Mesenchymal stem cell (in vitro differentiated cells and primary cell): ENCODE measurements at regions not wholly inside any gene's neighbourhood (a gene's known extent, or its start where the extent isn't known, plus 50 kb on each side); places are given as distances from the start of the nearest gene placed in this dataset.

Source experiments
- DNase-seq: peaks from one replicate; pipeline ENCODE4 v3.0.0-alpha.2; 2013
- H2AFZ ChIP-seq: one replicate; pipeline ENCODE4 v1.6.1; 2013; ENCODE audit warnings: low read depth, mild to moderate bottlenecking, control low read depth, inconsistent platforms, low read length, moderate library complexity
- H2AK5ac ChIP-seq: 2 replicates; pipeline ENCODE4 v1.6.1; 2013; ENCODE audit warnings: low read length, moderate library complexity, mild to moderate bottlenecking, inconsistent platforms; ENCODE audit not compliant: severe bottlenecking
- H2BK120ac ChIP-seq: one replicate; pipeline ENCODE4 v1.6.1; 2013; ENCODE audit warnings: low read depth, mild to moderate bottlenecking, inconsistent platforms, low read length, moderate library complexity
- H2BK12ac ChIP-seq, 2 experiments: one replicate each; pipeline ENCODE4 v1.6.1; 2013; ENCODE audit warnings: inconsistent platforms in 2 of 2, low read length in 2 of 2, mild to moderate bottlenecking in 2 of 2, moderate library complexity in 2 of 2, control low read depth in 1 of 2
- H2BK15ac ChIP-seq: one replicate; pipeline ENCODE4 v1.6.1; 2013; ENCODE audit warnings: mild to moderate bottlenecking, low read depth, inconsistent platforms; ENCODE audit not compliant: poor library complexity, severe bottlenecking
- H2BK5ac ChIP-seq: 2 replicates; pipeline ENCODE4 v1.6.1; 2013; ENCODE audit warnings: low read depth, mild to moderate bottlenecking, low read length, control low read depth, inconsistent platforms; ENCODE audit not compliant: poor library complexity, severe bottlenecking
- H3K14ac ChIP-seq, 2 experiments: one replicate each; pipeline ENCODE4 v1.6.1; 2013; ENCODE audit warnings: inconsistent platforms in 2 of 2, low read length in 2 of 2, control low read depth in 1 of 2, mild to moderate bottlenecking in 1 of 2, moderate library complexity in 1 of 2
- H3K18ac ChIP-seq, 2 experiments: one replicate each; pipeline ENCODE4 v1.6.1; 2013; ENCODE audit warnings: inconsistent platforms in 2 of 2, low read length in 2 of 2, control low read depth in 1 of 2, low read depth in 1 of 2, mild to moderate bottlenecking in 1 of 2
- H3K23ac ChIP-seq, 2 experiments: one replicate each; pipeline ENCODE4 v1.6.1; 2013; ENCODE audit warnings: inconsistent platforms in 2 of 2, low read length in 2 of 2, mild to moderate bottlenecking in 2 of 2, moderate library complexity in 2 of 2, control low read depth in 1 of 2
- H3K27ac ChIP-seq: 2 replicates; pipeline ENCODE4 v1.5.1; 2013; ENCODE audit warnings: mild to moderate bottlenecking, moderate library complexity, low read length, control low read depth, inconsistent platforms; ENCODE audit not compliant: poor library complexity, severe bottlenecking
- H3K27me3 ChIP-seq, 2 experiments: 2 replicates each; pipeline versions ENCODE4 v1.6.1 to v1.7.0; 2013; ENCODE audit warnings: low read length in 2 of 2, mild to moderate bottlenecking in 2 of 2, moderate library complexity in 2 of 2, control low read depth in 1 of 2, inconsistent platforms in 1 of 2; ENCODE audit not compliant: control insufficient read depth in 1 of 2, insufficient read depth in 1 of 2
- H3K36me3 ChIP-seq, 2 experiments: 2 replicates each; pipeline versions ENCODE4 v1.6.1 to v1.7.0; 2013; ENCODE audit warnings: low read length in 2 of 2, control low read depth in 1 of 2, inconsistent platforms in 1 of 2, low read depth in 1 of 2, mild to moderate bottlenecking in 1 of 2; ENCODE audit not compliant: insufficient read depth in 2 of 2, control insufficient read depth in 1 of 2
- H3K4ac ChIP-seq, 2 experiments: one replicate each; pipeline ENCODE4 v1.6.1; 2013; ENCODE audit warnings: inconsistent platforms in 2 of 2, low read length in 2 of 2, mild to moderate bottlenecking in 2 of 2, moderate library complexity in 2 of 2, control low read depth in 1 of 2, low read depth in 1 of 2
- H3K4me1 ChIP-seq: 2 replicates; pipeline ENCODE4 v1.6.1; 2013; ENCODE audit warnings: low read depth, low read length, control low read depth; ENCODE audit not compliant: control insufficient read depth, insufficient read depth
- H3K4me2 ChIP-seq: 2 replicates; pipeline ENCODE4 v1.6.1; 2013; ENCODE audit warnings: low read length, mild to moderate bottlenecking, inconsistent platforms; ENCODE audit not compliant: poor library complexity, severe bottlenecking
- H3K4me3 ChIP-seq, 2 experiments: 2 replicates each; pipeline versions ENCODE4 v1.5.1 to v1.7.0; 2013; ENCODE audit warnings: low read length in 2 of 2, mild to moderate bottlenecking in 2 of 2, control low read depth in 1 of 2, low read depth in 1 of 2; ENCODE audit not compliant: insufficient read depth in 1 of 2
- H3K79me1 ChIP-seq: replicated peaks from 2 replicates; pipeline ENCODE4 v1.6.1; 2013; ENCODE audit warnings: mild to moderate bottlenecking, control low read depth, low read length, inconsistent platforms; ENCODE audit not compliant: poor library complexity, severe bottlenecking
- H3K9ac ChIP-seq: 2 replicates; pipeline ENCODE4 v1.7.0; 2013; ENCODE audit warnings: mild to moderate bottlenecking, low read length, moderate library complexity
- H3K9me3 ChIP-seq: 2 replicates; pipeline ENCODE4 v1.7.0; 2013; ENCODE audit warnings: mild to moderate bottlenecking, low read length; ENCODE audit not compliant: control insufficient read depth
- H4K8ac ChIP-seq: one replicate; pipeline ENCODE4 v1.6.1; 2013; ENCODE audit warnings: inconsistent platforms, mild to moderate bottlenecking, low read length, moderate library complexity
- H4K91ac ChIP-seq: one replicate; pipeline ENCODE4 v1.6.1; 2013; ENCODE audit warnings: mild to moderate bottlenecking, low read length, inconsistent platforms
- WGBS: methylation state at CpG from one replicate; pipeline ENCODE4 v1.1.7; 2013; ENCODE audit warnings: mixed read lengths; 5-methylcytosine and 5-hydroxymethylcytosine counted together

DNA sequence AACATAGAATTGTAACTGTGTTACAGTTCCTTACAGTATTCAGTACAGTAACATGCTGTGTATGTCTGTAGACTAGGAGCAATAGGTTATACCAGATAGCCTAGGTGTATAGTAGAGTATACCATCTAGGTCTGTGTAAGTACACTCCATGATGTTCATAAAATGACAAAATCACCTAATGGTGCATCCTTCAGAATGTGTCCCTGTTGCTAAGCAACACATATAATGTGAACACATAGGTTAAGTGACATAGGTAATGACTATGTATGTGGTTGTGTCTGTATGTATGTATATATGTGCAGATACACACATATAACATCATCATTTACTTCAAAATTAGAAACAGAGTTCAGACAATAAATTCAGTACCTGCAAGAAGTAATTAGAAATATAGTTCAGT, 146.8 kb upstream of the GAP43 start:
- no peaks in the 10 kb centered on the region for H3K27me3 ChIP-seq
- H4K91ac ChIP-seq = no peak overlapping the region
- H2BK15ac ChIP-seq = no peak overlapping the region
- H3K36me3 ChIP-seq = no peaks in the 10 kb centered on the region
- no peak overlapping the region for H2AK5ac ChIP-seq
- H2BK5ac ChIP-seq = no peak overlapping the region
- H3K14ac ChIP-seq = no peak overlapping the region
- H2BK12ac ChIP-seq = no peak overlapping the region
- H3K18ac ChIP-seq = no peak overlapping the region
- no peak overlapping the region for H3K4me2 ChIP-seq
- H3K79me1 ChIP-seq = no peaks in the 10 kb centered on the region
- no peak overlapping the region for H3K4ac ChIP-seq
- H3K4me1 ChIP-seq = no peaks in the 10 kb centered on the region
- no peak overlapping the region for H2AFZ ChIP-seq
- no peak for DNase-seq
- H3K9me3 ChIP-seq = no peaks in the 10 kb centered on the region
- no peak overlapping the region for H3K9ac ChIP-seq
- H3K23ac ChIP-seq = no peak overlapping the region
- H3K27ac ChIP-seq = no peak overlapping the region
- no peak overlapping the region for H3K4me3 ChIP-seq
- no peak overlapping the region for H4K8ac ChIP-seq
- no peak overlapping the region for H2BK120ac ChIP-seq

DNA sequence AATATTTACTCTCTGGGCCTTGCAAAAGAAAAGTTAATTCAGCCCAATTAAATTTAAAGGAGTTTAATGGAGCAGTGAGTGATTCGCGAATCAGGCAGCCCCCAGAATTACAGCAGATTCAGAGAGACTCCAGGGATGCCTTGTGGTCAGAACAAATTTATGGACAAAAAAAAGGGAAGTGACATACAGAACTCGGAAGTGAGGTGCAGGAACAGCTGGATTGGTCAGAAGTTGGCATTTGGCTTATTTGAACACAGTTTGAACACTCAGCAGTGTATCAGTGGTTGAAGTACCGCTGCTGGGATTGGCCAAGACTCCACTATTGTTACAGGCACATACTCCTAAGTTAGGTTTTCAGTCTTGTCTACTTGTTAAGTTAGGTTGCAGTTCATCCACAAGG, 145.0 kb upstream of the GAP43 start:
- Histone ChIP-seq H2BK120ac (no peak overlapping the region), H2AK5ac (no peak overlapping the region), H3K79me1 (no peaks in the 10 kb centered on the region), H3K14ac (no peak overlapping the region), H3K9ac (no peak overlapping the region), H3K4me2 (no peak overlapping the region), H3K23ac (no peak overlapping the region), H3K27ac (no peak overlapping the region), H3K9me3 (no peaks in the 10 kb centered on the region), H2BK5ac (no peak overlapping the region), H3K27me3 (no peaks in the 10 kb centered on the region), H3K36me3 (no peaks in the 10 kb centered on the region), H2BK12ac (no peak overlapping the region), H3K4ac (no peak overlapping the region), H2BK15ac (no peak overlapping the region), H4K8ac (no peak overlapping the region), H4K91ac (no peak overlapping the region), H2AFZ (no peak overlapping the region), H3K4me1 (no peaks in the 10 kb centered on the region), H3K4me3 (no peak overlapping the region), H3K18ac (no peak overlapping the region)
- WGBS = 90% methylated on average over 3 of the region's 4 CpGs
- DNase-seq = no peak

DNA sequence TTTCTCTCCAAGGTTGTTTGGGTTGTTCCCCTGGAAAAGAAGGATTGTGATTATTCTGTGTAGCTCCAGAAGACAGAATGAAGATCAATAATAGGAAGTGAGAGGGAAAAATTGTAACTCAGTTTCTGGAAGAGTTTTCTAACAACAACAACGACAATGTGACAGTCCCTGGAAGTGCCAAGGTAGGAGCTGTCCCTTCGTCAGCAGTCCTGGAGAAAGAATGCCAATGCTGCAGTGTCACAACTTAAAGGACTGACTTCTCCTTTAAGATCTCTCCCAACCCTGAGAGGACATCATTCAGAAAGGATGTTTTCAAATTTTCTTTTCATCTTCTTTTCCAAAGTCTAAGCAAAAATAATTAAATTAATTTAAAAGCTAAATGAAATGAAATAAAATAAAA, 136.4 kb upstream of the GAP43 start:
- H3K4ac ChIP-seq = no peak overlapping the region

DNA sequence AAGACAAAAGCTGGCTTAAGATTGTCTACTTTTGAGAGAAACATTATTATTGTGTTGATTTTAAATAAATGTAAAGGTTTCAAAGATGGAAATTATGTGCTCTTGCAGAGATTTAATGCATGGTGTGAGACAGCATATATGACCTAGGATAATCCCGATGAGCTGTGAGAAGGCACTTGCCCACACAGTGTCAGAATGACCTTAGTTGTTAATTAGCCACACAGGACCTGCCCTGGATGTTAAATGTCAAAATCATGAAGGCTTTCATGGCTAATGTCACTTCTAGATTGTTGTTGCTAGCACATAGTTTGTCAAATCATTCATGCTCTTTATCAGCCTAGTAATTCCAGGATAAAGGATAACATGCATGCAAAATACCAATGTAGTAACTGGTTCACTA, 135.3 kb upstream of the GAP43 start:
- Histone ChIP-seq H3K36me3 (no peaks in the 10 kb centered on the region), H3K27me3 (peaks cover 0 to 3% of the 10 kb centered on the region in 2 experiments), H3K4me2 (no peak overlapping the region), H2AK5ac (no peak overlapping the region), H2BK120ac (no peak overlapping the region), H3K9ac (no peak overlapping the region), H3K4ac (no peak overlapping the region), H3K4me1 (no peaks in the 10 kb centered on the region), H2BK5ac (no peak overlapping the region), H3K18ac (no peak overlapping the region), H2BK12ac (no peak overlapping the region), H3K27ac (no peak overlapping the region), H3K4me3 (no peak overlapping the region), H3K9me3 (no peaks in the 10 kb centered on the region), H3K79me1 (no peaks in the 10 kb centered on the region), H3K14ac (no peak overlapping the region), H3K23ac (no peak overlapping the region), H4K91ac (no peak overlapping the region), H2AFZ (no peak overlapping the region), H4K8ac (no peak overlapping the region), H2BK15ac (no peak overlapping the region)
- no peak for DNase-seq
- WGBS = 88% methylated on average over 1 of the region's 1 CpG

More for the DNA sequence above, 136.4 kb upstream of the GAP43 start:
- H3K9me3 ChIP-seq = no peaks in the 10 kb centered on the region
- no peak overlapping the region for H3K4me3 ChIP-seq
- H3K14ac ChIP-seq = no peak overlapping the region
- H2BK120ac ChIP-seq = no peak overlapping the region
- DNase-seq = no peak
- no peak overlapping the region for H3K4me2 ChIP-seq
- H2AFZ ChIP-seq = no peak overlapping the region
- H3K4me1 ChIP-seq = no peaks in the 10 kb centered on the region
- no peak overlapping the region for H4K91ac ChIP-seq
- no peaks in the 10 kb centered on the region for H3K36me3 ChIP-seq
- H3K79me1 ChIP-seq = no peaks in the 10 kb centered on the region
- H3K9ac ChIP-seq = no peak overlapping the region
- WGBS = 76% methylated on average over 2 of the region's 2 CpGs
- no peak overlapping the region for H3K18ac ChIP-seq
- H4K8ac ChIP-seq = no peak overlapping the region
- no peak overlapping the region for H2AK5ac ChIP-seq
- H2BK15ac ChIP-seq = no peak overlapping the region
- H2BK5ac ChIP-seq = no peak overlapping the region
- H2BK12ac ChIP-seq = no peak overlapping the region
- no peak overlapping the region for H3K23ac ChIP-seq
- H3K27ac ChIP-seq = no peak overlapping the region
- peaks cover 0 to 3% of the 10 kb centered on the region in 2 experiments for H3K27me3 ChIP-seq
